Sigmoid colon (tissue), 4 donors: ENCODE measurements at regions not wholly inside any gene's neighbourhood (a gene's known extent, or its start where the extent isn't known, plus 50 kb on each side); places are given as distances from the start of the nearest gene placed in this dataset.

Experiments used
- EP300 ChIP-seq, 4 donors: sonication (generic); formaldehyde crosslinking; IDR thresholded peaks; one replicate each; pipeline ENCODE4 v1.6.1; 2017; ENCODE audit warnings: antibody characterized with exemption in 4 of 4
- TF ChIP-seq, protein P1 (sequence below), 4 experiments: fragments of 450-650 bp in 3 of 4; fragments of 200-600 bp in 1 of 4; IDR thresholded peaks; one replicate each; pipeline ENCODE4 v1.5.1; 2016 to 2019; ENCODE audit warnings: antibody characterized with exemption in 4 of 4, mild to moderate bottlenecking in 3 of 4, moderate library complexity in 2 of 4

DNA sequence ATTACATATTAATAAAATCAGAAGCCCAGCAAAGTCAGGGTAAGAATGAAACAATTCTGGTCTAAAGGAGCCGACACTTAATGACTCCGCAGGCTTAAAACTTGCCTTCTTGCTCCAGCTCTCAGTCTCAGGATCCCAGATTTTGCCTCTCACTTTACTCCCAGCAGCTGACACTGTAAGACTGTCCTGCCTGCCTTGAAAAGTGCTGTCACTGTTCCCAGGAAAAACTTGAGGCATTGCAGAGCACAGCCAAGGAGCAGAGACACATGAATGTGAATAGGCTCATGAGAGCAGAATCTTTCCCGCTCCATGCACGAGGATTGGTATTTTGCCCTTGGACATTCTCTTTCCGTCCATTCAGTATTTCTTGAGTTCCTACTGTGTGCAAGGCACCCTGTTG, 457.6 kb upstream of the ZFHX3 start:
- TF ChIP-seq, protein P1, sequence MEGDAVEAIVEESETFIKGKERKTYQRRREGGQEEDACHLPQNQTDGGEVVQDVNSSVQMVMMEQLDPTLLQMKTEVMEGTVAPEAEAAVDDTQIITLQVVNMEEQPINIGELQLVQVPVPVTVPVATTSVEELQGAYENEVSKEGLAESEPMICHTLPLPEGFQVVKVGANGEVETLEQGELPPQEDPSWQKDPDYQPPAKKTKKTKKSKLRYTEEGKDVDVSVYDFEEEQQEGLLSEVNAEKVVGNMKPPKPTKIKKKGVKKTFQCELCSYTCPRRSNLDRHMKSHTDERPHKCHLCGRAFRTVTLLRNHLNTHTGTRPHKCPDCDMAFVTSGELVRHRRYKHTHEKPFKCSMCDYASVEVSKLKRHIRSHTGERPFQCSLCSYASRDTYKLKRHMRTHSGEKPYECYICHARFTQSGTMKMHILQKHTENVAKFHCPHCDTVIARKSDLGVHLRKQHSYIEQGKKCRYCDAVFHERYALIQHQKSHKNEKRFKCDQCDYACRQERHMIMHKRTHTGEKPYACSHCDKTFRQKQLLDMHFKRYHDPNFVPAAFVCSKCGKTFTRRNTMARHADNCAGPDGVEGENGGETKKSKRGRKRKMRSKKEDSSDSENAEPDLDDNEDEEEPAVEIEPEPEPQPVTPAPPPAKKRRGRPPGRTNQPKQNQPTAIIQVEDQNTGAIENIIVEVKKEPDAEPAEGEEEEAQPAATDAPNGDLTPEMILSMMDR (IDR thresholded peaks at IDR 0.05) = no peak
- TF ChIP-seq EP300 (IDR thresholded peaks at IDR 0.05) = no peak
